ENCODE measurements at regions not wholly inside any gene's neighbourhood (a gene's known extent, or its start where the extent isn't known, plus 50 kb on each side); places are given as distances from the start of the nearest gene placed in this dataset.
A peak's percentile ranks its signal among the peaks of the same experiment; 100 is the strongest.
"Not testable (repeated sequence)": the region's sequence is repeated elsewhere in the genome, so short reads cannot be mapped to it uniquely, and the experiment has no call there.

GRCh38 chr4:186775902-186776301 is 52.2 kb upstream of the FAT1 start:
- ATAC-seq (no peak), DNase-seq (ENCODE audit: low spot score) (no peak)

GRCh38 chr4:186778134-186778533 is 54.5 kb upstream of the FAT1 start:
- DNase-seq (ENCODE audit: low spot score) (no peak), ATAC-seq (no peak)

GRCh38 chr4:186780291-186781031 is 56.8 kb upstream of the FAT1 start:
- DNase-seq (ENCODE audit: low spot score), result no peak
- no peak for ATAC-seq

- DNase-seq (ENCODE audit: low spot score), result no peak
These were observed 57.6 kb upstream of the FAT1 start for GRCh38 chr4:186781032-186781917.

GRCh38 chr4:186782302-186782701 is 58.6 kb upstream of the FAT1 start:
- DNase-seq (ENCODE audit: low spot score), result no peak
- no peak for ATAC-seq

More at GRCh38 chr4:186781032-186781917, 57.6 kb upstream of the FAT1 start:
- ATAC-seq, result no peak

- no peak for DNase-seq (ENCODE audit: low spot score)
- ATAC-seq, result no peak
These were observed 63.9 kb upstream of the FAT1 start for GRCh38 chr4:186787536-186787935.

- no peak for ATAC-seq
- no peak for DNase-seq (ENCODE audit: low spot score)
These were observed 66.0 kb upstream of the FAT1 start for GRCh38 chr4:186789651-186790050.

GRCh38 chr4:186790630-186791029 is 67.0 kb upstream of the FAT1 start:
- no peak for DNase-seq (ENCODE audit: low spot score)
- peak; percentile 47 for ATAC-seq

- peak; percentile 96 for ATAC-seq
- peak; percentile 66 for DNase-seq (ENCODE audit: low spot score)
These were observed 69.2 kb upstream of the FAT1 start for GRCh38 chr4:186792728-186793366.

GRCh38 chr4:186798951-186799659 is 75.4 kb upstream of the FAT1 start:
- no peak for ATAC-seq
- DNase-seq (ENCODE audit: low spot score), result no peak

- ATAC-seq (peak; percentile 83), DNase-seq (ENCODE audit: low spot score) (no peak)
These were observed 81.6 kb upstream of the FAT1 start for GRCh38 chr4:186805020-186805820.

GRCh38 chr4:186805917-186806316 is 82.3 kb upstream of the FAT1 start:
- not testable (repeated sequence) for ATAC-seq; DNase-seq (ENCODE audit: low spot score)

- ATAC-seq, result no peak
- DNase-seq (ENCODE audit: low spot score), result no peak
These were observed 83.2 kb upstream of the FAT1 start for GRCh38 chr4:186806679-186807421.

- ATAC-seq (peak; percentile 43), DNase-seq (ENCODE audit: low spot score) (no peak)
These were observed 84.4 kb upstream of the FAT1 start for GRCh38 chr4:186807808-186808629.

- no peak for ATAC-seq
These were observed 85.0 kb upstream of the FAT1 start for GRCh38 chr4:186808630-186809018.

GRCh38 chr4:186809070-186809469 is 85.4 kb upstream of the FAT1 start:
- DNase-seq (ENCODE audit: low spot score) (no peak), ATAC-seq (no peak)

More at GRCh38 chr4:186808630-186809018, 85.0 kb upstream of the FAT1 start:
- no peak for DNase-seq (ENCODE audit: low spot score)

GRCh38 chr4:186810613-186811150 is 87.0 kb upstream of the FAT1 start:
- DNase-seq (ENCODE audit: low spot score), result no peak
- ATAC-seq, result no peak

GRCh38 chr4:186812592-186812991 is 88.9 kb upstream of the FAT1 start:
- ATAC-seq, result no peak
- DNase-seq (ENCODE audit: low spot score), result no peak

All from left lobe of liver (tissue), 2 donors.